ENCODE measurements at regions not wholly inside any gene's neighbourhood (a gene's known extent, or its start where the extent isn't known, plus 50 kb on each side); places are given as distances from the start of the nearest gene placed in this dataset.
"Not testable (repeated sequence)": the region's sequence is repeated elsewhere in the genome, so short reads cannot be mapped to it uniquely, and the experiment has no call there.

DNA sequence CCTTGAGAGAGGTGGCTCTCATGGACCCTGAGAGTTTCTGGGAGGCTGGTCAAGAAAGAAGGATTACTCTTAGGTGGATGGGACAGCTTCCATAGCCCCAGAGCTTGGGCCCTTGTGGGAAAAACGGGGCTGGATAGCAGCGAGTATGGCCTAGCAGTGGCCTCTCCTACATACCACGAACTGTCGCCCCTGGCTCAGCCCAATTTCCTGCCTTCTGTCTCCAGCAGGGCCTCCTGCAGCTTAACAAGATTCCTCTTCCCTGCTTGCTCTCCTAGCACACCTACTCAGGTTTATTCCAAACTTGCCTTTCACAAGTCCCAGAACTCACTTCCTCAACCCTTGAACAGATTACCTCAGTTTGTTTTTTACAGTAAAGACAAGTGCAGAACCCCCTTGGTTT lies 139.7 kb upstream of the TPM1 start:
- no peaks in the 10 kb centered on the region for H3K9me3 Mint-ChIP-seq
- H3K4me3 Mint-ChIP-seq = no peak overlapping the region
- H3K27me3 Mint-ChIP-seq (ENCODE audit: low read depth) = no peaks in the 10 kb centered on the region
- DNase-seq (ENCODE audit: low spot score in 2 of 2, unreplicated experiment in 2 of 2) = no peak
- H3K36me3 Mint-ChIP-seq = no peaks in the 10 kb centered on the region
- TF ChIP-seq, protein P1, sequence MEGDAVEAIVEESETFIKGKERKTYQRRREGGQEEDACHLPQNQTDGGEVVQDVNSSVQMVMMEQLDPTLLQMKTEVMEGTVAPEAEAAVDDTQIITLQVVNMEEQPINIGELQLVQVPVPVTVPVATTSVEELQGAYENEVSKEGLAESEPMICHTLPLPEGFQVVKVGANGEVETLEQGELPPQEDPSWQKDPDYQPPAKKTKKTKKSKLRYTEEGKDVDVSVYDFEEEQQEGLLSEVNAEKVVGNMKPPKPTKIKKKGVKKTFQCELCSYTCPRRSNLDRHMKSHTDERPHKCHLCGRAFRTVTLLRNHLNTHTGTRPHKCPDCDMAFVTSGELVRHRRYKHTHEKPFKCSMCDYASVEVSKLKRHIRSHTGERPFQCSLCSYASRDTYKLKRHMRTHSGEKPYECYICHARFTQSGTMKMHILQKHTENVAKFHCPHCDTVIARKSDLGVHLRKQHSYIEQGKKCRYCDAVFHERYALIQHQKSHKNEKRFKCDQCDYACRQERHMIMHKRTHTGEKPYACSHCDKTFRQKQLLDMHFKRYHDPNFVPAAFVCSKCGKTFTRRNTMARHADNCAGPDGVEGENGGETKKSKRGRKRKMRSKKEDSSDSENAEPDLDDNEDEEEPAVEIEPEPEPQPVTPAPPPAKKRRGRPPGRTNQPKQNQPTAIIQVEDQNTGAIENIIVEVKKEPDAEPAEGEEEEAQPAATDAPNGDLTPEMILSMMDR (IDR thresholded peaks at IDR 0.05; ENCODE audit: unreplicated experiment) = no peak
- H3K27ac Mint-ChIP-seq = peak overlapping the region; percentile 17
- peaks cover 58% of the 10 kb centered on the region for H3K4me1 Mint-ChIP-seq

DNA sequence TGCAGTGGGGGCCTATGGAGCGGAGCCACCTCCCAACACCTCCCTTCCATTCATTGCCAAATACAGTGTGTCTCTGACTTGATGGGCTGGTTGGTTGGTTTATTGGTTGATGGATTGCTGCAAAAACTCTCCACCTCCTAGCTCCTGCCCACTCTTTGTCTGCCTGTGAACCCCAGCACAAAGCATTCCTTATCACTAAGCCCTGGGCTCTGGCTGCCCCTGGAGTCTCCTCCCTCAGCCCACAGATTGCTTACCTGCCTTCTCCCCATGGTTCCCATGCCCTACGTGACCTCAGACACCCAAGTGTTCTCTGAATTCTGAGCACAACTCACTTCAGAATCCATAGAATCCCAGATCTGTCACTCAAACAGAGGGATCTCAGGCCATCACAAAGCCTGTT lies 139.1 kb upstream of the TPM1 start:
- H3K27ac Mint-ChIP-seq = peak overlapping the region; percentile 27
- H3K4me3 Mint-ChIP-seq = no peak overlapping the region
- DNase-seq (ENCODE audit: low spot score in 2 of 2, unreplicated experiment in 2 of 2) = no peak
- TF ChIP-seq, protein P1 (IDR thresholded peaks at IDR 0.05; ENCODE audit: unreplicated experiment) = no peak
- H3K36me3 Mint-ChIP-seq = no peaks in the 10 kb centered on the region
- H3K27me3 Mint-ChIP-seq (ENCODE audit: low read depth) = no peaks in the 10 kb centered on the region
- no peaks in the 10 kb centered on the region for H3K9me3 Mint-ChIP-seq
- H3K4me1 Mint-ChIP-seq = peaks cover 52% of the 10 kb centered on the region

DNA sequence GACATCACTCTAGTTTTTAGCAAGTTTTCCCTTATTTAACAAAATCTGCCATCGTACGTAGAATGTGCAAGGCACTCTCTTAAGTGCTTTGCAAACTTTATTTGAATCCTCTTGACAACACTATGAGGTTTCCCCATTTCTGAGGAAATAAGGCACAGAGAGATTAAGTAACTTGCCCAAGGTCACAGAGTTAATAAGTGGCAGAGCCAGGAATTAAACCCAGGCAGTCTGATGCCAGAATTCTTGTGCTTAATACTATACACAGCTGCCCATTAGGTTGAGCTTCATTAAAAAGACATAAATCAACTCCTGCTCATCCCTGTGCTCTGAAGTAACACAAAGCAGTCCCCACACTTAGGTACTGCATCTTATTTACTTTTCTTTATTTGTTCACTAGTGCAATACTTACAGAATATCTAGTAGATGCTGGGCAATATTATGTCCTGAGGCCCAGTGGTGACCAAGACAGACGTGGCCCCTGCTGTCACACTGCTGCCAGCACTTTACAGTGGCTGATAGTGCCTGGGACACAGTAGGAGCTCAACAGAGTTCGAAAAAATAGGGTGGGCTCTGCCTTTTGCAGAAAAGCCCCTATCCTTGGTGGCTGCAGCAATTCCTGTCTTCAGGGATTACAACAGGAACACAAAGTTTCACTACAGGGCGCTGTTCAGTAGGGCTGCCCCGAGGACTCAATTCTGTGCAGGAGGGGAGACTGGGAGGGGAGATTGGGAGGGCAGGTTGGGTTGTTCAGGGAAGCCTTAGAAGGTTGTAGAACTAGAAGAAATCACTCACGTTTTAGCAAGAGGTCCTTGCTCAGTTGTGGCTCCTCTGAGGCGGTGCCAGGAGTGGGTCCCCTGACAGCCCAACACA lies 138.3 kb upstream of the TPM1 start:
- no peak overlapping the region for H3K4me3 Mint-ChIP-seq
- peaks cover 44% of the 10 kb centered on the region for H3K4me1 Mint-ChIP-seq
- no peaks in the 10 kb centered on the region for H3K36me3 Mint-ChIP-seq
- no peaks in the 10 kb centered on the region for H3K27me3 Mint-ChIP-seq (ENCODE audit: low read depth)
- H3K27ac Mint-ChIP-seq = peak overlapping the region; percentile 54
- no peak for DNase-seq (ENCODE audit: low spot score in 2 of 2, unreplicated experiment in 2 of 2)
- TF ChIP-seq, protein P1 (IDR thresholded peaks at IDR 0.05; ENCODE audit: unreplicated experiment) = no peak
- no peaks in the 10 kb centered on the region for H3K9me3 Mint-ChIP-seq

DNA sequence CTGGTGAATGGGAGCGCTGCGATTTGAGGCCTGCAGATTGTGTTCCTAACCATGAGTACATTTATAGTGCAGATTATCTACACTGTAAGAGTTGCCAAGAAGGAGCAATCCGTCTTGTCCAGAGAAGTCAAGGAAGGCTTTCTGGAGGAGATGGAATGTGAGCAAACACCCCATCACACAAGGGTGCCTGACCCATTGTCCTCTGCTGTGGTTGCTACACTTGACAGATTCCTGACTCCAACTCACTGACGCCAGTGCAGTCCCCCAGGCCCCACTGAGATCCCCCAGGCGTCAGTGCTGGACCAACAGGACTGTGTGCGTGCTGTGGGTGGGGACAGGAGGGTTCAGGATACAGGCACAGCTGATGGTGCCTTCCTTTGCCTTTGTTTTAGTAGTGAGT lies 135.9 kb upstream of the TPM1 start:
- no peaks in the 10 kb centered on the region for H3K36me3 Mint-ChIP-seq
- DNase-seq (ENCODE audit: low spot score in 2 of 2, unreplicated experiment in 2 of 2) = no peak
- peaks cover 34% of the 10 kb centered on the region for H3K4me1 Mint-ChIP-seq
- no peak overlapping the region for H3K4me3 Mint-ChIP-seq
- H3K27me3 Mint-ChIP-seq (ENCODE audit: low read depth) = no peaks in the 10 kb centered on the region
- H3K27ac Mint-ChIP-seq = no peak overlapping the region
- TF ChIP-seq, protein P1 (IDR thresholded peaks at IDR 0.05; ENCODE audit: unreplicated experiment) = no peak
- H3K9me3 Mint-ChIP-seq = no peaks in the 10 kb centered on the region

DNA sequence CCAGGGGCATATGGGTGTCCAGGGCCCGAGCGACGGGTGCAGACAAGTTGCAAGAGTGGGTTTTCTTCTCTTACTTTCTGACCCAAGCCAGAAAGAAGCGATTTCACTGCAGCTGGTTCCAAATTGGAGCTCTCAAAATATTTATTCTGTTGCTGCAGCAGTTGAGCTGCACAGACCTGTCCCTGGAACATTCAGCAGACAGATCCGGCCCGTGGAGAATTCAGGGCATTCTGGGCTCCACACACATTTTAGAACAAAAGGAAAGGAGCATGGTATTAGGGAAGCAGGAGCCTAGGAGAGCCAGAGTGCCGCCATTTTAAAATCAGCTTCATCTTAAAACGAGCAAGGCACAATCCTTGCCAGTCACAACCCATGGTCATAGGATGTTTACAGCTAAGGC lies 135.3 kb upstream of the TPM1 start:
- H3K36me3 Mint-ChIP-seq = no peaks in the 10 kb centered on the region
- H3K4me1 Mint-ChIP-seq = peaks cover 28% of the 10 kb centered on the region
- no peaks in the 10 kb centered on the region for H3K9me3 Mint-ChIP-seq
- H3K27ac Mint-ChIP-seq = no peak overlapping the region
- no peak overlapping the region for H3K4me3 Mint-ChIP-seq
- TF ChIP-seq, protein P1 (IDR thresholded peaks at IDR 0.05; ENCODE audit: unreplicated experiment) = no peak
- no peaks in the 10 kb centered on the region for H3K27me3 Mint-ChIP-seq (ENCODE audit: low read depth)
- no peak for DNase-seq (ENCODE audit: low spot score in 2 of 2, unreplicated experiment in 2 of 2)

DNA sequence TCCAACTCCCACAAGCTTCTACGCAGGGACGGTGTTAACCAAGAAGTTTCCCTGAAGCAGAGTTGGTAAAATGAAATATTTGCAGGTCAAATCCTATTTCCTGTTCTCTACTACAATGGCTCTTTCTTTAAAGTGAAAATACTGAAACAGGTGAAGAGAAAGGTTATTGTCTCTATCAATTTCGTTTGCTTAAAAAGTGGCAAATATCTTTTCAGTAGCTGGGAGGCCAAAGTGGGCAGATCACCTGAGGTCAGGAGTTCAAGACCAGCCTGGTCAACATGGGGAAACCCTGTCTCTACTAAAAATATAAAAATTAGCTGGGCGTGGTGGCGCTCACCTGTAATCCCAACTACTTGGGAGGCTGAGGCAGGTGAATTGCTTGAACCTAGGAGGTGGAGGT lies 134.2 kb upstream of the TPM1 start:
- H3K4me3 Mint-ChIP-seq; H3K9me3 Mint-ChIP-seq; H3K27me3 Mint-ChIP-seq (ENCODE audit: low read depth); H3K36me3 Mint-ChIP-seq; H3K27ac Mint-ChIP-seq; DNase-seq (ENCODE audit: low spot score in 2 of 2, unreplicated experiment in 2 of 2): not testable (repeated sequence)
- H3K4me1 Mint-ChIP-seq = peaks cover 29% of the 10 kb centered on the region
